Activated B cell treated with CpG ODN at 0.5 μM for 24 hours (primary cell): ENCODE measurements at regions not wholly inside any gene's neighbourhood (a gene's known extent, or its start where the extent isn't known, plus 50 kb on each side); places are given as distances from the start of the nearest gene placed in this dataset.

ENCODE experiments used
- ATAC-seq: fragments of 200-7000 bp; cut with Tn5 transposase; one replicate; pipeline ENCODE4 v1.10.0; 2021; ENCODE audit warnings: low read depth, mild to moderate bottlenecking, moderate library complexity
- CTCF ChIA-PET: fragments of 350-600 bp; sonication (Branson Sonifier 250); formaldehyde crosslinking; loops from one replicate; lab custom pipeline; 2021; ENCODE audit warnings: antibody characterized with exemption; lab: Charles Lee
- POLR2A ChIA-PET: fragments of 350-600 bp; sonication (Branson Sonifier 250); formaldehyde crosslinking; loops from one replicate; lab custom pipeline; 2021; ENCODE audit warnings: antibody characterized with exemption; lab: Charles Lee
- DNase-seq: peaks from one replicate; pipeline ENCODE4 v3.0.0; 2022
- H3K27ac Mint-ChIP-seq: one replicate; pipeline ENCODE4 v1.8.0; 2020; ENCODE audit warnings: mixed read lengths
- H3K27me3 Mint-ChIP-seq: one replicate; pipeline ENCODE4 v1.8.0; 2021; ENCODE audit warnings: mixed read lengths
- H3K36me3 Mint-ChIP-seq: one replicate; pipeline ENCODE4 v1.8.0; 2021; ENCODE audit warnings: low read depth, mixed read lengths
- H3K4me1 Mint-ChIP-seq: one replicate; pipeline ENCODE4 v1.8.0; 2021; ENCODE audit warnings: mixed read lengths
- H3K4me3 Mint-ChIP-seq: one replicate; pipeline ENCODE4 v1.8.0; 2020; ENCODE audit warnings: mild to moderate bottlenecking, mixed read lengths
- H3K9me3 Mint-ChIP-seq: one replicate; pipeline ENCODE4 v1.8.0; 2020; ENCODE audit warnings: mixed read lengths
- intact Hi-C: fragments of 100-400 bp; cut with micrococcal nuclease; formaldehyde crosslinking; loops from one replicate; pipeline ENCODE4 v1.15.1; 2024
- TF ChIP-seq, protein P1 (sequence below): fragments of 200-600 bp; IDR thresholded peaks from one replicate; pipeline ENCODE4 v1.8.0; 2022; ENCODE audit warnings: antibody characterized with exemption, mild to moderate bottlenecking

DNA sequence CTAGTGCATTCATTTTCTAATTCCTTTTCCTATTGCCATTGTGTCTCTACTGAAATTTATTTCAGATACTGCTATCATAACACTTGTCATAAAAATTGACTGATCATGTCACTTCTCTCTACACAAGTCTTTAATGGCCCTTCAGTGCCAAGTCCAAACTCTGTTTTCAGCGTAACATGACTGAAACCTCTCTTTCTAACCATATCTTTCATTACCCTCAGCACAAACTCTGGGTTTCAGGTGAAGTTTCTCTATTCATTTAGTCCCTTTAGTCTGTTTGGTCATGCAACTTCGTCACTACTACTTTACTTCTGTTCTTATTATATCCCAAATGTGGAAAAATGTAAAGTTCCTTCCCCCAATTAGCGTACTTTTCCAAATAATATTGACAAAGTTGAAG lies 234.9 kb downstream of the OGFRL1 start:
- Mint-ChIP-seq H3K9me3 (peaks cover 2% of the 10 kb centered on the region), H3K36me3 (no peaks in the 10 kb centered on the region), H3K27ac (no peak overlapping the region), H3K4me3 (no peak overlapping the region), H3K4me1 (no peaks in the 10 kb centered on the region), H3K27me3 (peaks cover 23% of the 10 kb centered on the region)
- ATAC-seq (no peak), DNase-seq (no peak)
- intact Hi-C loops = no loop called here
- ChIA-PET CTCF (no interaction called here), POLR2A (no interaction called here)
- TF ChIP-seq, protein P1, sequence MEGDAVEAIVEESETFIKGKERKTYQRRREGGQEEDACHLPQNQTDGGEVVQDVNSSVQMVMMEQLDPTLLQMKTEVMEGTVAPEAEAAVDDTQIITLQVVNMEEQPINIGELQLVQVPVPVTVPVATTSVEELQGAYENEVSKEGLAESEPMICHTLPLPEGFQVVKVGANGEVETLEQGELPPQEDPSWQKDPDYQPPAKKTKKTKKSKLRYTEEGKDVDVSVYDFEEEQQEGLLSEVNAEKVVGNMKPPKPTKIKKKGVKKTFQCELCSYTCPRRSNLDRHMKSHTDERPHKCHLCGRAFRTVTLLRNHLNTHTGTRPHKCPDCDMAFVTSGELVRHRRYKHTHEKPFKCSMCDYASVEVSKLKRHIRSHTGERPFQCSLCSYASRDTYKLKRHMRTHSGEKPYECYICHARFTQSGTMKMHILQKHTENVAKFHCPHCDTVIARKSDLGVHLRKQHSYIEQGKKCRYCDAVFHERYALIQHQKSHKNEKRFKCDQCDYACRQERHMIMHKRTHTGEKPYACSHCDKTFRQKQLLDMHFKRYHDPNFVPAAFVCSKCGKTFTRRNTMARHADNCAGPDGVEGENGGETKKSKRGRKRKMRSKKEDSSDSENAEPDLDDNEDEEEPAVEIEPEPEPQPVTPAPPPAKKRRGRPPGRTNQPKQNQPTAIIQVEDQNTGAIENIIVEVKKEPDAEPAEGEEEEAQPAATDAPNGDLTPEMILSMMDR = no peak

DNA sequence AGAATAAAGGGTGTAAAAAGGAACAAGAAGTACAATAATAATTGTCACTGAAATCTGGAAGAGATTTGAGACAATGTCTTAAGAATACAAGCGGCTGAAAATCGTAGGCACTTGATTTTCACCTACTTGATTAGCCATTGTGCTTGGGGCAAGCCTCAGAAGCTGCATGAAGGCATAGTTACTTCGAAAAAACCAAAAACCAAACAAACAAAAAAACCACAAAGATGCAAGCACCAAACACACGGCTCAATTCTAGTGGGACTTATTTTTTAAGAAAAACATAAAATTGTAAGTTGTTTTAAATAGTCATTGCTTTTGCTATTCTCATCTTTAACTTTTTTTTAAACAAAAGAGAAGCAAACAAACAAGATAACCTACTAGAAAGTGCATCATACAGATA lies 235.6 kb downstream of the OGFRL1 start:
- no peaks in the 10 kb centered on the region for H3K4me1 Mint-ChIP-seq
- H3K27me3 Mint-ChIP-seq = peaks cover 23% of the 10 kb centered on the region
- POLR2A ChIA-PET = no interaction called here
- peaks cover 2% of the 10 kb centered on the region for H3K9me3 Mint-ChIP-seq
- no peak overlapping the region for H3K4me3 Mint-ChIP-seq
- DNase-seq = no peak
- intact Hi-C loops = no loop called here
- TF ChIP-seq, protein P1 = no peak
- no peaks in the 10 kb centered on the region for H3K36me3 Mint-ChIP-seq
- CTCF ChIA-PET = no interaction called here
- ATAC-seq = no peak
- no peak overlapping the region for H3K27ac Mint-ChIP-seq

DNA sequence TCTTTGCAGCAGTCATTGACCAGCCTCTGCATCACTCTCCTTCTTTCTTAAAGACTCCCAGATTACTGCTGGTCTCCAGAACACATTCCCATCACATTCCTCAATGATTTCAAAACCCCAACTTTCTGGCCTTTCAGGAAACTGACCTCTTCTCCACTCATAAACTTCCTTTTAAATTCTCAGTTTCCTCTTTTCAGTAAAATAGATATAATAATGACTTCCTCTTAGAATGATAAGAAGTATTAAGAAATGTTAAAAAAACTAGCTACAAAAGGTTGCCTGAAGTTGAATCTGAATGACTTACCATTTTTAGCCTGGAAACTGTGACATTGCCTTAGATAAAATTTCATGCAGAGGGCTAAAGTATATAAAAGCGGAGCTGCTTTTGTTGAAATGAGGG lies 239.3 kb downstream of the OGFRL1 start:
- H3K36me3 Mint-ChIP-seq = no peaks in the 10 kb centered on the region
- peaks cover 15% of the 10 kb centered on the region for H3K27me3 Mint-ChIP-seq
- ChIA-PET POLR2A (no interaction called here), CTCF (interaction anchor here (1.3 kb wide), 1 partner anchor 10 kb away, joined by 3 read pairs; no protein-coding TSS in a partner anchor)
- no peak overlapping the region for H3K4me3 Mint-ChIP-seq
- H3K9me3 Mint-ChIP-seq = no peaks in the 10 kb centered on the region
- DNase-seq (no peak), ATAC-seq (no peak)
- TF ChIP-seq, protein P1 = no peak
- H3K4me1 Mint-ChIP-seq = no peaks in the 10 kb centered on the region
- H3K27ac Mint-ChIP-seq = no peak overlapping the region
- intact Hi-C loops = no loop called here

DNA sequence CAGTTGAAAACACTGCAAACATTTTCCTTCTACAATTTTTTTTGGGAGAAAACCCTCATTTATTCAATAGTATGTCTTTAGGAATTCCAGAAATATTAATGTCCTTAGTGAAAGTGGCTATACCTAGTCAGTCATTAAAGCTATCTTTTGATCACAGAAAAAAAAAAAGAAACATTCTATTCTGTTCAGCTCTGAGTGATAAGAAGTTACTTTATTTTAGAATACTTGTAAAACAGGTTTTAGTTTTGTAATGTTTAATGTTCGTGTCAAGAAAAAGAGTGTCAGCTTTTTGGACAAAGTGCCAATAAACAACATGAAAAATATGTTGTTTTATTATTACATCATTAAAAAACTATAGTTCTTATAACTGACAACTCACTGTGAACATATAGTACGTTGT lies 240.4 kb downstream of the OGFRL1 start:
- H3K36me3 Mint-ChIP-seq = no peaks in the 10 kb centered on the region
- H3K4me3 Mint-ChIP-seq = no peak overlapping the region
- POLR2A ChIA-PET = no interaction called here
- H3K9me3 Mint-ChIP-seq = no peaks in the 10 kb centered on the region
- no peak overlapping the region for H3K27ac Mint-ChIP-seq
- TF ChIP-seq, protein P1 = no peak
- ATAC-seq (no peak), DNase-seq (no peak)
- intact Hi-C loops = no loop called here
- CTCF ChIA-PET = interaction anchor here (0.6 to 1.0 kb wide), 2 partner anchors 12 to 1821 kb away, joined by 3 read pairs; no protein-coding TSS in a partner anchor
- peaks cover 9% of the 10 kb centered on the region for H3K27me3 Mint-ChIP-seq
- H3K4me1 Mint-ChIP-seq = no peaks in the 10 kb centered on the region

DNA sequence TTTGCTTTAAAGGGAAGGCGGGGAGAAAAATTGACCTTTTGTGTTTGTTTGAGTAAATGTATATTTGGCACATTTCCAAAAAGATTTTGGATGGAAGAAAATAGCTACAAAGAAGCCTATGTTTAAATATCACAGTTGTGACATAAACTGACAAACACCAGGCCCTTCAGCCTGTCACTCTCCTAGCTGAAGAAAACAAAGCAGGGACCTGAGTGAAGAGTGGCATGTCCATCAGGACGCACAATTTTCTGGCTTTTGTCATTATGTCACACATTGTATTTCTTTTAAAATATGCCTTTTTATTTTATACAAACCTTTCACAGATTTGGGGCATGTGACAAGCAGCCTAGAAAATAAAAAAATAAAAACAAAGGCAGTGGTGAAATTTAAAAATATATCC lies 241.2 kb downstream of the OGFRL1 start:
- no peak overlapping the region for H3K27ac Mint-ChIP-seq
- TF ChIP-seq, protein P1 = no peak
- H3K9me3 Mint-ChIP-seq = no peaks in the 10 kb centered on the region
- no peaks in the 10 kb centered on the region for H3K4me1 Mint-ChIP-seq
- POLR2A ChIA-PET = no interaction called here
- intact Hi-C loops = no loop called here
- no peaks in the 10 kb centered on the region for H3K36me3 Mint-ChIP-seq
- peaks cover 8% of the 10 kb centered on the region for H3K27me3 Mint-ChIP-seq
- no peak for DNase-seq
- no peak for ATAC-seq
- no peak overlapping the region for H3K4me3 Mint-ChIP-seq
- CTCF ChIA-PET = interaction anchor here (0.6 to 1.0 kb wide), 2 partner anchors 11 to 1820 kb away, joined by 3 read pairs; no protein-coding TSS in a partner anchor
